ENCODE measurements at regions not wholly inside any gene's neighbourhood (a gene's known extent, or its start where the extent isn't known, plus 50 kb on each side); places are given as distances from the start of the nearest gene placed in this dataset.

GRCh38 chr1:91621907-91622306, 121.3 kb downstream of the CDC7 start:
- TF ChIP-seq, protein P1, sequence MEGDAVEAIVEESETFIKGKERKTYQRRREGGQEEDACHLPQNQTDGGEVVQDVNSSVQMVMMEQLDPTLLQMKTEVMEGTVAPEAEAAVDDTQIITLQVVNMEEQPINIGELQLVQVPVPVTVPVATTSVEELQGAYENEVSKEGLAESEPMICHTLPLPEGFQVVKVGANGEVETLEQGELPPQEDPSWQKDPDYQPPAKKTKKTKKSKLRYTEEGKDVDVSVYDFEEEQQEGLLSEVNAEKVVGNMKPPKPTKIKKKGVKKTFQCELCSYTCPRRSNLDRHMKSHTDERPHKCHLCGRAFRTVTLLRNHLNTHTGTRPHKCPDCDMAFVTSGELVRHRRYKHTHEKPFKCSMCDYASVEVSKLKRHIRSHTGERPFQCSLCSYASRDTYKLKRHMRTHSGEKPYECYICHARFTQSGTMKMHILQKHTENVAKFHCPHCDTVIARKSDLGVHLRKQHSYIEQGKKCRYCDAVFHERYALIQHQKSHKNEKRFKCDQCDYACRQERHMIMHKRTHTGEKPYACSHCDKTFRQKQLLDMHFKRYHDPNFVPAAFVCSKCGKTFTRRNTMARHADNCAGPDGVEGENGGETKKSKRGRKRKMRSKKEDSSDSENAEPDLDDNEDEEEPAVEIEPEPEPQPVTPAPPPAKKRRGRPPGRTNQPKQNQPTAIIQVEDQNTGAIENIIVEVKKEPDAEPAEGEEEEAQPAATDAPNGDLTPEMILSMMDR (conservative IDR thresholded peaks at IDR 0.05; ENCODE audit: low read depth, low read length) = no peak
- no peak for TF ChIP-seq EZH2 (IDR thresholded peaks at IDR 0.05; ENCODE audit: borderline replicate concordance, low read depth, low read length, poor library complexity, severe bottlenecking)

Data from A673 (cell line).